HG02885 (cell line): ENCODE measurements at regions not wholly inside any gene's neighbourhood (a gene's known extent, or its start where the extent isn't known, plus 50 kb on each side); places are given as distances from the start of the nearest gene placed in this dataset.
"Not testable (repeated sequence)": the region's sequence is repeated elsewhere in the genome, so short reads cannot be mapped to it uniquely, and the experiment has no call there.

Source experiments
- ATAC-seq: cut with Tn5 transposase; IDR thresholded peaks from one replicate; pipeline ENCODE4 v1.9.1; 2021; ENCODE audit warnings: mild to moderate bottlenecking; ENCODE audit not compliant: unreplicated experiment, poor library complexity

- ATAC-seq, result no peak
These were observed 531.4 kb upstream of the LMO3 start for GRCh38 chr12:17137396-17137795.

- no peak for ATAC-seq
These were observed 528.4 kb upstream of the LMO3 start for GRCh38 chr12:17134315-17134714.

- no peak for ATAC-seq
These were observed 526.4 kb upstream of the LMO3 start for GRCh38 chr12:17132336-17132735.

- ATAC-seq, result not testable (repeated sequence)
These were observed 510.6 kb upstream of the LMO3 start for GRCh38 chr12:17116538-17116937.

GRCh38 chr12:17110316-17110715 is 504.4 kb upstream of the LMO3 start:
- ATAC-seq, result no peak

GRCh38 chr12:17108877-17109541 is 503.0 kb upstream of the LMO3 start:
- ATAC-seq, result no peak

GRCh38 chr12:17104801-17105200 is 498.8 kb upstream of the LMO3 start:
- no peak for ATAC-seq

GRCh38 chr12:17097674-17098073 is 491.7 kb upstream of the LMO3 start:
- ATAC-seq, result no peak

GRCh38 chr12:17084831-17085230 is 478.9 kb upstream of the LMO3 start:
- no peak for ATAC-seq

- no peak for ATAC-seq
These were observed 473.4 kb upstream of the LMO3 start for GRCh38 chr12:17079251-17079909.

GRCh38 chr12:17077594-17077993 is 471.6 kb upstream of the LMO3 start:
- ATAC-seq, result no peak

- no peak for ATAC-seq
These were observed 470.8 kb upstream of the LMO3 start for GRCh38 chr12:17076811-17077210.

GRCh38 chr12:17076028-17076744 is 470.2 kb upstream of the LMO3 start:
- no peak for ATAC-seq

- ATAC-seq, result no peak
These were observed 458.9 kb upstream of the LMO3 start for GRCh38 chr12:17064834-17065233.

- ATAC-seq, result no peak
These were observed 456.5 kb upstream of the LMO3 start for GRCh38 chr12:17062267-17063036.

GRCh38 chr12:17060260-17060659 is 454.3 kb upstream of the LMO3 start:
- no peak for ATAC-seq

GRCh38 chr12:17056546-17056945 is 450.6 kb upstream of the LMO3 start:
- ATAC-seq, result no peak

GRCh38 chr12:17038923-17039322 is 433.0 kb upstream of the LMO3 start:
- ATAC-seq, result no peak

- no peak for ATAC-seq
These were observed 429.4 kb upstream of the LMO3 start for GRCh38 chr12:17035372-17035771.

- no peak for ATAC-seq
These were observed 424.4 kb upstream of the LMO3 start for GRCh38 chr12:17030338-17030737.

- no peak for ATAC-seq
These were observed 422.4 kb upstream of the LMO3 start for GRCh38 chr12:17028348-17028747.
